H1 (cell line): ENCODE measurements at regions not wholly inside any gene's neighbourhood (a gene's known extent, or its start where the extent isn't known, plus 50 kb on each side); places are given as distances from the start of the nearest gene placed in this dataset.
A peak's percentile ranks its signal among the peaks of the same experiment; 100 is the strongest.

Experiments used
- CTCF ChIA-PET: fragments of 300-600 bp; sonication (Branson Sonifier 250); formaldehyde crosslinking; loops from one replicate; lab custom pipeline; 2021; ENCODE audit not compliant: partially characterized antibody; lab: Charles Lee
- POLR2A ChIA-PET: fragments of 300-600 bp; sonication (Branson Sonifier 250); formaldehyde crosslinking; loops from one replicate; lab custom pipeline; 2021; ENCODE audit warnings: inconsistent platforms; ENCODE audit not compliant: partially characterized antibody; lab: Charles Lee
- DNase-seq, 2 experiments: peaks; one replicate each; pipeline versions ENCODE4 v3.0.0 to v3.0.0-alpha.2; 2010 to 2022; ENCODE audit warnings: low spot score in 2 of 2, low read depth in 1 of 2, mixed read lengths in 1 of 2
- FAIRE-seq: peaks from 2 replicates; lab custom pipeline; 2011; peaks lifted over from hg19 to GRCh38; lab: Jason Lieb, UNC
- H2AFZ ChIP-seq: 2 replicates; pipeline ENCODE4 v1.8.1; 2012; ENCODE audit warnings: low read length, inconsistent platforms
- H2AK5ac ChIP-seq: 2 replicates; pipeline ENCODE4 v1.6.1; 2013; ENCODE audit warnings: low read depth, low read length
- H2BK120ac ChIP-seq: replicated peaks from 2 replicates; pipeline ENCODE3; 2013; ENCODE audit warnings: low read depth, low read length, inconsistent platforms
- H2BK12ac ChIP-seq: 2 replicates; pipeline ENCODE4 v1.6.1; 2013; ENCODE audit warnings: low read depth, low read length
- H2BK15ac ChIP-seq: 2 replicates; pipeline ENCODE4 v1.6.1; 2013; ENCODE audit warnings: low read length
- H2BK20ac ChIP-seq: 2 replicates; pipeline ENCODE4 v1.6.1; 2013; ENCODE audit warnings: low read length
- H2BK5ac ChIP-seq: 2 replicates; pipeline ENCODE4 v1.6.1; 2013; ENCODE audit warnings: low read depth, low read length
- H3K14ac ChIP-seq: 2 replicates; pipeline ENCODE4 v1.6.1; 2013; ENCODE audit warnings: inconsistent platforms; ENCODE audit not compliant: insufficient read length
- H3K18ac ChIP-seq: 2 replicates; pipeline ENCODE4 v1.6.1; 2013; ENCODE audit warnings: low read length; ENCODE audit errors: extremely low read depth
- H3K23ac ChIP-seq: 2 replicates; pipeline ENCODE4 v1.6.1; 2013; ENCODE audit warnings: inconsistent platforms; ENCODE audit not compliant: insufficient read length
- H3K23me2 ChIP-seq: 2 replicates; pipeline ENCODE4 v1.6.1; 2013; ENCODE audit warnings: low read depth, low read length
- H3K27ac ChIP-seq: 2 replicates; pipeline ENCODE4 v1.6.1; 2011; ENCODE audit warnings: low read depth, low read length, inconsistent platforms
- H3K27me3 ChIP-seq, 4 experiments: replicated peaks in 1 of 4; 1 replicate in 1 of 4; 2 replicates in 3 of 4; pipeline versions ENCODE4 v1.6.1 to v1.8.1; 2011 to 2013; ENCODE audit warnings: low read length in 3 of 4, mild to moderate bottlenecking in 3 of 4, inconsistent platforms in 2 of 4, mixed read lengths in 2 of 4, moderate library complexity in 1 of 4; ENCODE audit not compliant: control insufficient read depth in 3 of 4, insufficient read depth in 3 of 4; ENCODE audit errors: extremely low read depth in 1 of 4
- H3K36me3 ChIP-seq, 4 experiments: 2 replicates each; pipeline versions ENCODE4 v1.6.1 to v1.8.1; 2011 to 2013; ENCODE audit warnings: mild to moderate bottlenecking in 4 of 4, low read length in 3 of 4, moderate library complexity in 2 of 4, control low read depth in 1 of 4, inconsistent platforms in 1 of 4; ENCODE audit not compliant: insufficient read depth in 4 of 4, control insufficient read depth in 2 of 4
- H3K4ac ChIP-seq: replicated peaks from 2 replicates; pipeline ENCODE3; 2013; ENCODE audit warnings: low read length, low read depth, mixed read lengths, inconsistent platforms; ENCODE audit not compliant: insufficient read length
- H3K4me1 ChIP-seq, 4 experiments: replicated peaks in 1 of 4; 1 replicate in 1 of 4; 2 replicates in 3 of 4; pipeline versions ENCODE4 v1.6.1 to v1.8.1; 2011 to 2013; ENCODE audit warnings: low read length in 3 of 4, inconsistent platforms in 2 of 4, mixed read lengths in 1 of 4; ENCODE audit not compliant: insufficient read depth in 4 of 4, control insufficient read depth in 3 of 4
- H3K4me2 ChIP-seq, 2 experiments: 2 replicates each; pipeline versions ENCODE4 v1.6.1 to v1.8.1; 2011 to 2013; ENCODE audit warnings: low read depth in 2 of 2, low read length in 2 of 2, control low read depth in 1 of 2, inconsistent platforms in 1 of 2, mild to moderate bottlenecking in 1 of 2; ENCODE audit not compliant: insufficient read depth in 1 of 2
- H3K4me3 ChIP-seq, 4 experiments: fragments of 200-600, 300-600 bp in 1 of 4; sonication (generic), shearing (Covaris generic), sonication (Bioruptor Twin) in 1 of 4; 2 replicates each; pipeline versions ENCODE4 v1.5.1 to v1.8.1; 2011 to 2016; ENCODE audit warnings: low read length in 4 of 4, low read depth in 3 of 4, control low read depth in 2 of 4, inconsistent platforms in 2 of 4, mild to moderate bottlenecking in 2 of 4, mixed read lengths in 1 of 4, moderate library complexity in 1 of 4; ENCODE audit not compliant: insufficient read depth in 2 of 4; ENCODE audit errors: extremely low read depth in 1 of 4
- H3K56ac ChIP-seq: replicated peaks from 2 replicates; pipeline ENCODE3; 2013; ENCODE audit warnings: low read depth, mild to moderate bottlenecking, mixed read lengths, low read length, inconsistent platforms; ENCODE audit not compliant: insufficient read length
- H3K79me1 ChIP-seq: 2 replicates; pipeline ENCODE4 v1.6.1; 2013; ENCODE audit warnings: low read depth, low read length, control low read depth
- H3K79me2 ChIP-seq, 2 experiments: 2 replicates each; pipeline versions ENCODE4 v1.6.1 to v1.8.1; 2012 to 2013; ENCODE audit warnings: low read length in 2 of 2, mild to moderate bottlenecking in 2 of 2, inconsistent platforms in 1 of 2; ENCODE audit not compliant: insufficient read depth in 2 of 2, control insufficient read depth in 1 of 2
- H3K9ac ChIP-seq, 4 experiments: replicated peaks in 1 of 4; 1 replicate in 1 of 4; 2 replicates in 3 of 4; pipeline versions ENCODE4 v1.6.1 to v1.8.1; 2011 to 2013; ENCODE audit warnings: low read depth in 3 of 4, low read length in 3 of 4, control low read depth in 2 of 4, mild to moderate bottlenecking in 2 of 4, moderate library complexity in 2 of 4, inconsistent platforms in 1 of 4; ENCODE audit errors: extremely low read depth in 1 of 4
- H3K9me3 ChIP-seq, 2 experiments: 2 replicates each; pipeline versions ENCODE4 v1.6.1 to v1.8.1; 2012 to 2013; ENCODE audit warnings: mild to moderate bottlenecking in 2 of 2, moderate library complexity in 2 of 2, control low read depth in 1 of 2, inconsistent platforms in 1 of 2, low read depth in 1 of 2, low read length in 1 of 2, mixed read lengths in 1 of 2; ENCODE audit not compliant: insufficient read depth in 2 of 2
- H4K20me1 ChIP-seq, 2 experiments: replicated peaks in 1 of 2; 2 replicates each; pipeline versions ENCODE3 to v1.8.1; 2011 to 2013; ENCODE audit warnings: inconsistent platforms in 2 of 2, low read length in 2 of 2, mild to moderate bottlenecking in 1 of 2; ENCODE audit not compliant: insufficient read depth in 2 of 2, control insufficient read depth in 1 of 2
- H4K5ac ChIP-seq: 2 replicates; pipeline ENCODE4 v1.6.1; 2013; ENCODE audit warnings: low read length, low read depth, mixed read lengths, inconsistent platforms; ENCODE audit not compliant: insufficient read length
- H4K8ac ChIP-seq: 2 replicates; pipeline ENCODE4 v1.8.0; 2013; ENCODE audit warnings: mild to moderate bottlenecking, moderate library complexity, low read length, inconsistent platforms; ENCODE audit not compliant: insufficient read depth; ENCODE audit errors: extremely low read depth
- H4K91ac ChIP-seq: replicated peaks from 2 replicates; pipeline ENCODE3; 2013; ENCODE audit warnings: low read length, mixed read lengths, inconsistent platforms; ENCODE audit not compliant: insufficient read length
- BRCA1 ChIP-seq: IDR thresholded peaks from 2 replicates; pipeline ENCODE4 v1.6.1; 2012; ENCODE audit warnings: low read depth, low read length, improper control_type of control experiment
- CHD1 ChIP-seq: IDR thresholded peaks from 2 replicates; pipeline ENCODE4 v1.6.1; 2012; ENCODE audit warnings: low read depth, low read length, improper control_type of control experiment
- CHD2 ChIP-seq: IDR thresholded peaks from 2 replicates; pipeline ENCODE4 v1.6.1; 2012; ENCODE audit warnings: low read length, improper control_type of control experiment
- EP300 ChIP-seq, 2 experiments: IDR thresholded peaks; 1 replicate in 1 of 2; 2 replicates in 1 of 2; pipeline ENCODE4 v1.6.1; 2011 to 2012; ENCODE audit warnings: low read depth in 2 of 2, low read length in 2 of 2, mild to moderate bottlenecking in 2 of 2, borderline replicate concordance in 1 of 2, inconsistent platforms in 1 of 2, moderate library complexity in 1 of 2
- FOSL1 ChIP-seq: IDR thresholded peaks from 2 replicates; pipeline ENCODE4 v1.6.1; 2011; ENCODE audit warnings: mild to moderate bottlenecking, low read depth, low read length, moderate library complexity; ENCODE audit not compliant: insufficient read depth
- HDAC2 ChIP-seq, 2 experiments: fragments of 300-600 bp in 1 of 2; sonication (generic) in 1 of 2; IDR thresholded peaks; 2 replicates each; pipeline ENCODE4 v1.6.1; 2011 to 2012; ENCODE audit warnings: low read depth in 2 of 2, low read length in 2 of 2, mild to moderate bottlenecking in 2 of 2, moderate library complexity in 2 of 2, borderline replicate concordance in 1 of 2, inconsistent platforms in 1 of 2
- JUND ChIP-seq: IDR thresholded peaks from 2 replicates; pipeline ENCODE4 v1.6.1; 2011; ENCODE audit warnings: mild to moderate bottlenecking, improper control_type of control experiment, low read length
- KDM1A ChIP-seq: fragments of 200-600, 300-600 bp; sonication (generic); IDR thresholded peaks from 2 replicates; pipeline ENCODE4 v1.7.1; 2016; ENCODE audit warnings: mild to moderate bottlenecking, low read length, borderline replicate concordance
- KDM5A ChIP-seq: fragments of 200-600 bp; IDR thresholded peaks from 2 replicates; pipeline ENCODE4 v1.7.1; 2012; ENCODE audit warnings: mild to moderate bottlenecking, low read length, inconsistent platforms, mixed read lengths
- POLR2AphosphoS5 ChIP-seq: IDR thresholded peaks from 2 replicates; pipeline ENCODE4 v1.6.1; 2011; ENCODE audit warnings: low read depth, low read length
- RFX5 ChIP-seq: IDR thresholded peaks from 2 replicates; pipeline ENCODE4 v1.6.1; 2011; ENCODE audit warnings: low read depth, low read length, improper control_type of control experiment, borderline replicate concordance
- RXRA ChIP-seq: IDR thresholded peaks from 2 replicates; pipeline ENCODE4 v1.6.1; 2011; ENCODE audit warnings: low read depth, mild to moderate bottlenecking, low read length, moderate library complexity; ENCODE audit not compliant: insufficient read depth
- TEAD4 ChIP-seq: IDR thresholded peaks from 2 replicates; pipeline ENCODE4 v1.6.1; 2012; ENCODE audit warnings: low read depth, low read length, inconsistent platforms, mixed read lengths
- YY1 ChIP-seq: IDR thresholded peaks from 2 replicates; pipeline ENCODE4 v1.6.1; 2011; ENCODE audit warnings: low read depth, mild to moderate bottlenecking, low read length
- ZNF274 ChIP-seq: IDR thresholded peaks from 2 replicates; pipeline ENCODE4 v1.7.0; 2012; ENCODE audit warnings: low read length, borderline replicate concordance; ENCODE audit errors: extremely low read depth
- WGBS, 2 experiments: shearing (Covaris generic) in 1 of 2; methylation state at CpG; one replicate each; pipeline versions ENCODE4 v1.1.6 to v1.1.7; 2013 to 2015; ENCODE audit warnings: low lambda C conversion rate in 2 of 2, mixed read lengths in 2 of 2, inconsistent platforms in 1 of 2, low coverage in 1 of 2, missing lambda C conversion rate in 1 of 2; ENCODE audit not compliant: insufficient replicate concordance in 2 of 2, insufficient coverage in 1 of 2, insufficient read length in 1 of 2; ENCODE audit errors: extremely low coverage in 1 of 2, missing lambda C conversion rate in 1 of 2; 5-methylcytosine and 5-hydroxymethylcytosine counted together

GRCh38 chr2:234288974-234289455, 207.9 kb downstream of the ARL4C start:
- Histone ChIP-seq H2BK5ac (no peak overlapping the region), H3K27me3 (no peaks in the 10 kb centered on the region), H2BK15ac (0 out of 2 replicates have a peak overlapping the region, but pooled peaks have one; percentile 62), H4K20me1 (no peaks in the 10 kb centered on the region), H3K14ac (no peak overlapping the region), H4K91ac (no peak overlapping the region), H3K18ac (no peak overlapping the region), H2BK120ac (no peak overlapping the region), H3K27ac (no peak overlapping the region), H3K4ac (no peak overlapping the region), H3K4me3 (no peak overlapping the region), H2BK20ac (no peak overlapping the region), H3K36me3 (no peaks in the 10 kb centered on the region), H4K5ac (no peak overlapping the region), H3K9ac (no peak overlapping the region; a peak in 1 of 7 replicates), H3K23me2 (no peaks in the 10 kb centered on the region), H2AFZ (no peak overlapping the region), H3K4me1 (peaks cover 0 to 2% (median under 1%) of the 10 kb centered on the region in 4 experiments; a peak in 5 of 7 replicates), H3K79me2 (no peaks in the 10 kb centered on the region), H2AK5ac (no peak overlapping the region), H3K79me1 (no peaks in the 10 kb centered on the region), H3K4me2 (no peak overlapping the region), H4K8ac (no peak overlapping the region), H3K23ac (no peak overlapping the region), H3K56ac (no peak overlapping the region), H2BK12ac (no peak overlapping the region), H3K9me3 (no peaks in the 10 kb centered on the region)
- FAIRE-seq (peak; percentile 48), DNase-seq (peak; percentile 41 to 95)
- POLR2A ChIA-PET: no interaction called here
- WGBS, 2 experiments: 28% methylated on average over 13 of the region's 13 CpGs; no CpG with 5 or more reads in 1 of the 2 experiments
- CTCF ChIA-PET: interaction anchor here (0.6 to 3.6 kb wide), 48 partner anchors 9 to 628 kb away, joined by 3 to 42 read pairs (median 3); partner anchors contain the start of gene ARL4C
- TF ChIP-seq POLR2AphosphoS5 (no peak), TEAD4 (no peak), CHD2 (no peak), YY1 (no peak), RXRA (no peak), ZNF274 (no peak), RFX5 (no peak), CHD1 (no peak), HDAC2 (IDR thresholded peaks at IDR 0.05; ENCODE audit: borderline replicate concordance in 1 of 2, low read depth in 2 of 2, low read length in 2 of 2) (no peak), EP300 (IDR thresholded peaks at IDR 0.05; ENCODE audit: borderline replicate concordance in 1 of 2, low read depth in 2 of 2, low read length in 2 of 2) (no peak; a peak in 1 of 3 replicates), JUND (peak; percentile 48; the same call in 1 of the 2 replicates), KDM1A (no peak), BRCA1 (no peak), KDM5A (no peak), FOSL1 (no peak)
